Panc1 (cell line): ENCODE measurements at regions not wholly inside any gene's neighbourhood (a gene's known extent, or its start where the extent isn't known, plus 50 kb on each side); places are given as distances from the start of the nearest gene placed in this dataset.

Experiments
- ATAC-seq: fragments of 200-7000 bp; cut with Tn5 transposase; 2 replicates; pipeline ENCODE4 v1.9.1; 2020; ENCODE audit warnings: mild to moderate bottlenecking, moderate library complexity
- BruUV-seq: library from RNA; stranded (reverse); fragments of 400-500 nt; replicated peaks from 2 replicates; lab custom pipeline; 2021; lab: Mats Ljungman, UMichigan
- CTCF ChIA-PET: fragments of 300-600 bp; sonication (Branson Sonifier 250); formaldehyde crosslinking; loops from one replicate; lab custom pipeline; 2022; ENCODE audit warnings: antibody characterized with exemption; lab: Charles Lee
- POLR2A ChIA-PET: fragments of 300-600 bp; sonication (Branson Sonifier 250); formaldehyde crosslinking; loops from one replicate; lab custom pipeline; 2022; ENCODE audit warnings: antibody characterized with exemption; lab: Charles Lee
- DNase-seq: peaks from one replicate; pipeline ENCODE4 v3.0.0-alpha.2; 2010; ENCODE audit warnings: low read depth, low spot score
- H3K27ac ChIP-seq: 2 replicates; pipeline ENCODE4 v1.5.1; 2011; ENCODE audit warnings: mild to moderate bottlenecking, low read length, inconsistent platforms
- H3K27me3 ChIP-seq: fragments of 200-500 bp; sonication (Bioruptor generic); 2 replicates; pipeline ENCODE4 v1.6.0; 2014; ENCODE audit warnings: low read length, inconsistent platforms; ENCODE audit not compliant: control insufficient read depth, insufficient read depth
- H3K36me3 ChIP-seq: fragments of 200-500 bp; sonication (Bioruptor generic); 2 replicates; pipeline ENCODE4 v1.5.1; 2014; ENCODE audit warnings: inconsistent platforms, mild to moderate bottlenecking, low read length, moderate library complexity; ENCODE audit not compliant: control insufficient read depth, insufficient read depth
- H3K4me1 ChIP-seq: 2 replicates; pipeline ENCODE4 v1.5.1; 2011; ENCODE audit warnings: inconsistent platforms, mild to moderate bottlenecking, low read length, moderate library complexity; ENCODE audit not compliant: control insufficient read depth, insufficient read depth
- H3K4me3 ChIP-seq, 2 experiments: 2 replicates each; pipeline ENCODE4 v1.5.1; 2011 to 2012; ENCODE audit warnings: low read depth in 2 of 2, low read length in 2 of 2, mild to moderate bottlenecking in 2 of 2, inconsistent platforms in 1 of 2, moderate library complexity in 1 of 2
- H3K9me3 ChIP-seq: fragments of 200-500 bp; sonication (Bioruptor generic); 2 replicates; pipeline ENCODE4 v1.5.1; 2014; ENCODE audit warnings: low read depth, mild to moderate bottlenecking, inconsistent platforms, low read length, moderate library complexity; ENCODE audit not compliant: control insufficient read depth, insufficient read depth
- POLR2AphosphoS5 ChIP-seq: IDR thresholded peaks from 2 replicates; pipeline ENCODE4 v1.6.1; 2012; ENCODE audit warnings: mild to moderate bottlenecking, low read depth, low read length, moderate library complexity
- REST ChIP-seq, 2 experiments: IDR thresholded peaks; 2 replicates each; pipeline ENCODE4 v1.6.1; 2011 to 2012; ENCODE audit warnings: low read depth in 2 of 2, control low read depth in 1 of 2, low read length in 1 of 2, mild to moderate bottlenecking in 1 of 2, moderate library complexity in 1 of 2; ENCODE audit not compliant: insufficient read depth in 1 of 2
- SIN3A ChIP-seq: IDR thresholded peaks from 2 replicates; pipeline ENCODE4 v1.6.1; 2012; ENCODE audit warnings: low read depth, mild to moderate bottlenecking, low read length, moderate library complexity, borderline replicate concordance; ENCODE audit not compliant: insufficient read depth
- TCF7L2 ChIP-seq: IDR thresholded peaks from 2 replicates; pipeline ENCODE4 v1.6.1; 2011; ENCODE audit warnings: mild to moderate bottlenecking, low read depth, low read length, inconsistent platforms
- in situ Hi-C: cut with HindIII; loops from 2 replicates; pipeline ENCODE4 v1.10.0; 2016; ENCODE audit warnings: low sequenced_read_pairs, low pct_unique_long_range_greater_than_20kb
- intact Hi-C: fragments of 100-400 bp; cut with micrococcal nuclease; formaldehyde crosslinking; loops from one replicate; pipeline ENCODE4 v1.10.0; 2022; ENCODE audit not compliant: unreplicated experiment
- TF ChIP-seq, protein P1 (sequence below): fragments of 450-650 bp; IDR thresholded peaks from 2 replicates; pipeline ENCODE4 v1.5.1; 2017; ENCODE audit warnings: mild to moderate bottlenecking

- in situ Hi-C loops (no loop called here), intact Hi-C loops (no loop called here)
- H3K4me1 ChIP-seq = no peaks in the 10 kb centered on the region
- H3K4me3 ChIP-seq = no peak overlapping the region
- no peak for DNase-seq
- no peak overlapping the region for H3K27ac ChIP-seq
- no peaks in the 10 kb centered on the region for H3K36me3 ChIP-seq
- CTCF ChIA-PET = no interaction called here
- H3K9me3 ChIP-seq = no peaks in the 10 kb centered on the region
- POLR2A ChIA-PET = no interaction called here
- no TSS peak for BruUV-seq
- H3K27me3 ChIP-seq = no peaks in the 10 kb centered on the region
- TF ChIP-seq POLR2AphosphoS5 (no peak), TCF7L2 (no peak), SIN3A (no peak)
- TF ChIP-seq, protein P1, sequence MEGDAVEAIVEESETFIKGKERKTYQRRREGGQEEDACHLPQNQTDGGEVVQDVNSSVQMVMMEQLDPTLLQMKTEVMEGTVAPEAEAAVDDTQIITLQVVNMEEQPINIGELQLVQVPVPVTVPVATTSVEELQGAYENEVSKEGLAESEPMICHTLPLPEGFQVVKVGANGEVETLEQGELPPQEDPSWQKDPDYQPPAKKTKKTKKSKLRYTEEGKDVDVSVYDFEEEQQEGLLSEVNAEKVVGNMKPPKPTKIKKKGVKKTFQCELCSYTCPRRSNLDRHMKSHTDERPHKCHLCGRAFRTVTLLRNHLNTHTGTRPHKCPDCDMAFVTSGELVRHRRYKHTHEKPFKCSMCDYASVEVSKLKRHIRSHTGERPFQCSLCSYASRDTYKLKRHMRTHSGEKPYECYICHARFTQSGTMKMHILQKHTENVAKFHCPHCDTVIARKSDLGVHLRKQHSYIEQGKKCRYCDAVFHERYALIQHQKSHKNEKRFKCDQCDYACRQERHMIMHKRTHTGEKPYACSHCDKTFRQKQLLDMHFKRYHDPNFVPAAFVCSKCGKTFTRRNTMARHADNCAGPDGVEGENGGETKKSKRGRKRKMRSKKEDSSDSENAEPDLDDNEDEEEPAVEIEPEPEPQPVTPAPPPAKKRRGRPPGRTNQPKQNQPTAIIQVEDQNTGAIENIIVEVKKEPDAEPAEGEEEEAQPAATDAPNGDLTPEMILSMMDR = no peak
- ATAC-seq = no peak
Observed at GRCh38 chr17:54518706-54519105, 381.9 kb upstream of the TOM1L1 start.

DNA sequence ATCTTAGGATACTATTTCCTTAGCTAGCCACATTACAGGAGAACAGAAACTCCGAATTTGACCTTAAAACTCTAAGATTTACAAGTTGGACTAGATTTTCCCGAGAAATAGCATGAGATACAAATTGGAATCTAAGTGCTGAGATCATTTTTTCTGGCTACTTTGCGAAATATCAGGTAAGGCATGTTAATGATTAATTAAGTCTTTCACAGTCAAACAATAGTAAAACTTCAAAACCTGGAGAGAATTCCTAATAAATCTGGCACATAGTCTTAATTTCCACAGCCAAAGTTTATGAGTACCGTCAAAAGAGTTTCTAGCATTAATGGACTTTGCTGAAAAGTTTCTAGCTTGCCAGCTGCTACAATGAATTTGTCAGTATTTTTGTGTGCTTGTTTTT is 379.5 kb upstream of the TOM1L1 start:
- POLR2A ChIA-PET = no interaction called here
- DNase-seq = no peak
- CTCF ChIA-PET = no interaction called here
- in situ Hi-C loops = no loop called here
- Histone ChIP-seq H3K9me3 (no peaks in the 10 kb centered on the region), H3K36me3 (no peaks in the 10 kb centered on the region), H3K27me3 (no peaks in the 10 kb centered on the region), H3K27ac (no peak overlapping the region), H3K4me3 (no peak overlapping the region), H3K4me1 (no peaks in the 10 kb centered on the region)
- intact Hi-C loops = no loop called here
- BruUV-seq = no TSS peak
- ATAC-seq = no peak
- no peak for TF ChIP-seq POLR2AphosphoS5
- no peak for TF ChIP-seq REST (IDR thresholded peaks at IDR 0.05; ENCODE audit: insufficient read depth in 1 of 2, low read depth in 2 of 2, low read length in 1 of 2)
- TF ChIP-seq TCF7L2 = no peak

GRCh38 chr17:54524501-54524900 is 376.2 kb upstream of the TOM1L1 start:
- BruUV-seq = no TSS peak
- no peak overlapping the region for H3K4me3 ChIP-seq

More at GRCh38 chr17:54524501-54524900, 376.2 kb upstream of the TOM1L1 start:
- no peaks in the 10 kb centered on the region for H3K36me3 ChIP-seq
- in situ Hi-C loops = no loop called here
- intact Hi-C loops = no loop called here
- ChIA-PET CTCF (no interaction called here), POLR2A (no interaction called here)
- H3K9me3 ChIP-seq = no peaks in the 10 kb centered on the region
- no peaks in the 10 kb centered on the region for H3K4me1 ChIP-seq
- TF ChIP-seq REST (IDR thresholded peaks at IDR 0.05; ENCODE audit: insufficient read depth in 1 of 2, low read depth in 2 of 2, low read length in 1 of 2) = no peak
- no peak for TF ChIP-seq POLR2AphosphoS5
- no peak for TF ChIP-seq SIN3A
- TF ChIP-seq, protein P1 = no peak
- no peak for TF ChIP-seq TCF7L2
- no peak overlapping the region for H3K27ac ChIP-seq
- DNase-seq (no peak), ATAC-seq (no peak)
- no peaks in the 10 kb centered on the region for H3K27me3 ChIP-seq
